NCI-H748 treated with DMSO at 0.1 percent for 48 hours (cell line): ENCODE measurements at regions not wholly inside any gene's neighbourhood (a gene's known extent, or its start where the extent isn't known, plus 50 kb on each side); places are given as distances from the start of the nearest gene placed in this dataset.
"Not testable (repeated sequence)": the region's sequence is repeated elsewhere in the genome, so short reads cannot be mapped to it uniquely, and the experiment has no call there.

Experiments used
- DNase-seq: peaks from one replicate; lab custom pipeline; 2025; lab: John Stamatoyannopoulos, UW

DNA sequence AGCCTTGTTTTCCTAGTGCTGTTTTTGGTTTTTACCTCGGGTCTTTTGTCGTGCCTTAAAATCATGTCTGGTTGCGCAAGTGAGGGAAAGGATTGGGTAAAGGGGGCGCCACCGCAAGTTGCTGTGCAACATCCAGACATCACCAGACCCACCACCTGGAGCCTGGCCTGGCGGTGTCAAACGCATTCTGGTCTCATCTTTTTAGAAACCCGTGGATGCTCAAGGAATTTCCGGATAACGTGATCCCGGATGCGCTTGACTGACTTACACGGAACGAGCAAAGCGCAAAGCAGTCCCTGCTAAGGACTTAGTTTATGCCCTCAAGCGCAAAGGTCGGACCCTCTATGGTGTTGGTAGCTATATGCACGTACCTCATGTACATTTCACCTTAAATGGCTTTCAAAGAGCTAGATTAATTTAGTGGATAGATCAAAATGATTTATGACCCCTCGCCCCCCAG lies 105.2 kb downstream of the OR2B2 start:
- peak; percentile 52 for DNase-seq

DNA sequence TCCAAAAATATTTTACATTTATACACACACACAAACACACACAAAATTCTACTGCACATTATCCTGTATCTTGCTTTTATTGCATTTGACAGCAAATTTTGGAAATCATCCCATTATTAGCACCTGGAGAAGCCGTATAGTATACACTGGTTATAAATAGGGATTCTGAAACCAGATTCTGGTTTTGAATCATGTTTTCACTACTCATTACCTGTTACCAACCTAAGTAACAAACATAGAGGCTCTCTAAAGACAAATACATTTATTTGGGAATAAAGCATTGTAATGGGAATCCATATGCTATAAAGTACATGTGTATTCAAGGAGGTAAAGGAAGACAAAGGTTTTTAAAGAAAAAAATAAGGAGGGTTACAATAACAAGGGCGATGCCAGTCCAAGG lies 106.8 kb downstream of the OR2B2 start:
- no peak for DNase-seq

GRCh38 chr6:27804851-27805250 lies 107.3 kb downstream of the OR2B2 start:
- DNase-seq: no peak

DNA sequence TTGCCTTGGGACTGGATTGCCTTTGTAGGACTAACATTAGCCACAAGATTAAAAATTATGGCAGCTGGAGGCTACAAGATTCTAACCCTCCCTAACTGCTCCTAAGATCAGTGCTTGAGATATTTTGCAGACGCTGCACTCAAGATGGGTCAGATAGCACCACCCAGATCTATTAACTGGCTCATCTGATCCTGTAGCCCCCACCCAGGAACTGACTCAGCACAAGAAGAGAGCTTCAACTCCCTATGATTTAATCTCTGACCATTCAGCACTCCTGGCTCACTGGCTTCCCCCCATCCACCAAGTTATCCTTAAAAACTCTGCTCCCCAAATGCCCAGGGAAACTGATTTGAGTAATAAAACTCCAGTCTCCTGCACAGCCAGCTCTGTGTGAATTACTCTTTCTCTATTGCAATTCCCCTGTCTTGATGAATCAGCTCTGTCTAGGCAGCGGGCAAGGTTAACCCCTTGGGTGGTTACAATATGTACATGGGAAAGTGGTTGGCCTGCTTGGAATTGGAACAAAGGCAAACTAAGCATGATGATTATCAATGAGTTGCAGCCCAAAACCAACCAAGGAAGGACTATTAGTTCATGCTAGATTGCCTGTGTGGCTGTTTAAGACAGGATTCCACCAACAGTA lies 111.3 kb downstream of the OR2B2 start:
- no peak for DNase-seq

DNA sequence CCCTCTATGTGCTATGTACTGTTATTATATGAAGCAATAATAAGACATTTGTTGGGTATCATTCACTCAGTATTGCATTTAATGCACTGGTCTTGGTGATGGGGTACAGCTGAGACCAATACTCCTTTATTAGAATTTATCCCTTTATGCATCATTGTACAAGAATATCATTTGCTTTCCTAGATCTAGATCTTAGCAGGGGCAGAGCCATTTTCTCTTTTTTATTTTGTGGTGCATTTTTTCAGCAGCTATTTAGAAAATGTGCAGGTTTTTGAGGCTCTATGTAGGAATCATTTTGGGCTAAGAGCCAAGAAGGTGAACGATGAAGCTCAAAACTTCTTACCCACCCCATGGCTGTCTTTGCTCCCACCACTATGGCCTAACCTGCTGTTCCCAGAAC lies 114.2 kb downstream of the OR2B2 start:
- no peak for DNase-seq

DNA sequence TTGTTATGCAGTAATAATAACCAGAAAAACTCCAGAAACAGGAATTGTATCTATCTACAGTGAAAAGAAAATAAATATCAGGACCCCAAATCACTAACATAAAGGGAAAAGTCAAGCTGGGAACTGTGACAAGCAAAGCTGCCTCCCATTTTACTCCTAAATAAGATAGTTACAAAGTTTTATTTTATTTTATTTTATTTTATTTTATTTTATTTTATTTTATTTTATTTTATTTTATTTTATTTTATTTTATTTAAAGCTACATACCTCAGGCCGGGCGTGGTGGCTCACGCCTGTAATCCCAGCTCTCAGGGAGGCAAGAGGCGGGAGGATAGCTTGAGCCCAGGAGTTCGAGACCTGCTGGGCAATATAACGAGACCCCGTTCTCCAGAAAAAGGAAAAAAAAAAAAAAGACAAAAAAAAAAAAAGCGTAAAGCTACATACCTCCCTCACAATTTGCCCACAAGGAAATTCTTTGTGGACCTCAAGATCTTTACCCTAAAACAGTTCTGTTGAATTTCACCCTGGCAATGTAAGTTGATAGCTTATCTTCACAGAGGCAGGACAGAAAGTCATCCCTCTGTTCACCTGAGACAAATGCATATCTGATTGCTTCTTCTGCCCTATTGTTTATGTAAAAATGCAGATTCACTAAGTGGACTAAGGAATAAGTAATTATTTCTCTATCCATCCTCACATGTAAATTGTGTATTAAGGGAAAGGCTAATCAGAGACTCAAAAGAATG lies 115.3 kb downstream of the OR2B2 start:
- not testable (repeated sequence) for DNase-seq

- peak; percentile 98 for DNase-seq
These were observed 116.3 kb downstream of the OR2B2 start for GRCh38 chr6:27795697-27796494.

DNA sequence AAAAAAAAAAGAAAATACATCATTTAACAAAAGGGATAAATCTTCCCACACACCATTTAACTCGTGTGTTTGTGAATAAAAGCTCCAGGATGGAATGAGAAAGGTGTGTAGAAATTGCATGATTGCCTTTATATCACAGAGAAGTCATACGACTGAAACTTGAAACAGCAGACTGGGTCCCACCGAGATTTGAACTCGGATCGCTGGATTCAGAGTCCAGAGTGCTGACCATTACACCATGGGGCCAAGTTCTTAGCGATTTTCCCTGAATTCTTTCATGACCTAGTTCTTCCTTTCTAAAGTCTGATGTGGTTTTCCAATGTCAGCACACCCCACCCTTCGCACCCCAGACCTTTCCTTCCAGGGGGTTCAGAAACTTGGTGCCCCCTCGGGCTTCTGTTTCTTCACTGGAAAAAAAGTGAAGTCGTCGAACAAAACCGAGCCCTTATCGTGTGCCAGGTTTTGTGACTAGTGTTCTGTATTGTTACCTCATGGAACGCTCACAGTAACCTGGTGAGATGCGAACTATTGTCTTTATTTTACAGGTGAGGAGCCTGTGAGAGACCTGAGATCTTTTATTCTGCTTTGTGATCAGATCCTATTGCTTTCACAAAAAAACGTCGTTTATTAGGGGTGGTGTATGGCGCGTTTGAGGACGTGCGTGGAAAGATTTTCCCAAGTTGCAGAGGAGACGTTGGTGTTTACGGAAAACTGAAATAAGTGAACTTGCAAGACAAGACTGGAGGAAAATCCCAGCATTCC lies 120.8 kb downstream of the OR2B2 start:
- peak; percentile 94 for DNase-seq

GRCh38 chr6:27788376-27788775 lies 123.8 kb downstream of the OR2B2 start:
- DNase-seq: not testable (repeated sequence)

- no peak for DNase-seq
These were observed 126.1 kb downstream of the OR2B2 start for GRCh38 chr6:27786048-27786447.

DNA sequence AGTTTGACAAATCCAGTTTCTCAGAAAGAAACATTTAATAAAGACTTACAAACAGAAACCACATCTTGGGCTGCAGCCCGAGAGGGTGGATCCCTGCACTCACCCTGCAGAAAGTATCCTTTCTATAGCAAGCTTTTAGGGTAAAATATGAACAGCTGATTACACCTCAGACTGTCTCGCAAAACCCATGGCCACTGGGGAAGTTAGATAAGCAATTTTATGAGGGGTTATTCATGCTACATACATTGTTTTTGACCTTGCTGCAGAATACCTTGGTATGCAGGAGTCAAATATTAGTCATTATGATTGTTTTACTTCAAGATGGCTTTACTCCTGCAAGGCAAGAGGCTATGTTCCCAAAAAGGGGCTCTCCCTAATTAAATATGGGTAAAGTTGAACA lies 126.9 kb downstream of the OR2B2 start:
- DNase-seq: no peak

- DNase-seq: no peak
These were observed 129.4 kb downstream of the OR2B2 start for GRCh38 chr6:27782748-27783147.

GRCh38 chr6:27778625-27779417 lies 133.4 kb downstream of the OR2B2 start:
- DNase-seq: no peak

GRCh38 chr6:27777614-27778355 lies 134.4 kb downstream of the OR2B2 start:
- DNase-seq: no peak

DNA sequence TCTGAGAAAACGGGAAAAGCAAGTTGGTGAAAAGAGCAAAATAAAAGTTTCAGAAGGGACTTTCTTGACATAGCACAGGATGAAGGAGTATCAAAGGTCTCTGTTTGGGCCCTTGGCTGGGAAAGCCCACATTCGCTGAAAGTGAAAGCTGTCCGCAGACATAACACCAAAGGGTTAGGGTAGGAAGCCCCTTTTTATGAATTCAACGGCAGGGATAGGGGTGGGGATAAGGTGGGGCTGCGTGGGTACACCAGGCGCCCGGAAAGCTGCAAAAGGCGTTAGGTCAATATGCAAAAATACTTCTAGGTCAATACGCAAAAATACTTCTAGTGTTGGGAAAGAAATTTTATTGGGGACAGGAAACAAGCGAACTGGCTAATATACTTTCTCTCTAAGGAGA lies 135.1 kb downstream of the OR2B2 start:
- no peak for DNase-seq

GRCh38 chr6:27776504-27776903 lies 135.7 kb downstream of the OR2B2 start:
- DNase-seq: no peak

DNA sequence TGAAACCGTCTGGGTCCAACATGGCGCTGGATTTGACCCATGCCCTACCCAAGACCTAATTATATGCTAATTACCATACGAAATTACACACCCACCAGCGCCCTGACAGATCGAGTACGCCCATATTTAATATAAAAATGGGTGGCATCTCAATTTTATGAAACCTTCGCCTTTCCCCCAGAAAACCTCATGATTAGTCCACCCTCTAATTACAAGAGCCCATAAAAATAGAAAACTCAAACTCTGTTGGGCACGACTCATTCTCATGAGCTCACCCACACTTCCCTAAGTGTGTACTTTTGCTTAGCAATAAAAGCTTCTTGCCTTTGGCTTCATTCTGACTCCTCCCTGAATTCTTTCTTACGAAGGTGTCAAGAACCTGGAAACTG lies 136.4 kb downstream of the OR2B2 start:
- DNase-seq: no peak

DNA sequence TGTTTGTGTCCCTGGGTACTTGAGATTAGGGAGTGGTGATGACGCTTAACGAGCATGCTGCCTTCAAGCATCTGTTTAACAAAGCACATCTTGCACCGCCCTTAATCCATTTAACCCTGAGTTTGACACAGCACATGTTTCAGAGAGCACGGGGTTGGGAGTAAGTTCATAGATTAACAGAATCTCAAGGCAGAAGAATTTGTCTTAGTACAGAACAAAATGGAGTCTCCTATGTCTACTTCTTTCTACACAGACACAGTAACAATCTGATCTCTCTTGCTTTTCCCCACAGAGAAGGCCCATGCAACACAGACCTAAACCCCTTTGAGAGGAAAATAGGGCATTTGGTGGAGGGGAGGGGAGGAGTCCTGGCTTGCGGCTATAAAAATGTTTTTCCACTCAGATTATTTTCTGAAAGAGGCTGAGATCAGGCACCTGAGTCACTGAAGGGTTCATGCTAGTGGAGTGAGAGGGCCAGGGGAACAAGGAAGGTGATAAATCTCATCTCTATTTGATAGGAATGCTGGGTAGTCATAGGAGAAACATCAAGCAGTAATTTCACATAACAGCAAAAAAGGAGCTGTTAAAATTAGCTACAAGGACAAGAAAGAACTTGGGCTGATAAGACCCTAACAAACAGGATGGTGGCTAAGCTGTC lies 136.9 kb downstream of the OR2B2 start:
- DNase-seq: not testable (repeated sequence)

- not testable (repeated sequence) for DNase-seq
These were observed 138.0 kb downstream of the OR2B2 start for GRCh38 chr6:27774264-27774600.
